CD4-positive, alpha-beta T cell treated with Interleukin-6 for 4 hours (primary cell): ENCODE measurements at regions not wholly inside any gene's neighbourhood (a gene's known extent, or its start where the extent isn't known, plus 50 kb on each side); places are given as distances from the start of the nearest gene placed in this dataset.

Experiments used
- DNase-seq: peaks from one replicate; pipeline ENCODE4 v3.0.0-alpha.2; 2020; ENCODE audit warnings: mixed read lengths

DNA sequence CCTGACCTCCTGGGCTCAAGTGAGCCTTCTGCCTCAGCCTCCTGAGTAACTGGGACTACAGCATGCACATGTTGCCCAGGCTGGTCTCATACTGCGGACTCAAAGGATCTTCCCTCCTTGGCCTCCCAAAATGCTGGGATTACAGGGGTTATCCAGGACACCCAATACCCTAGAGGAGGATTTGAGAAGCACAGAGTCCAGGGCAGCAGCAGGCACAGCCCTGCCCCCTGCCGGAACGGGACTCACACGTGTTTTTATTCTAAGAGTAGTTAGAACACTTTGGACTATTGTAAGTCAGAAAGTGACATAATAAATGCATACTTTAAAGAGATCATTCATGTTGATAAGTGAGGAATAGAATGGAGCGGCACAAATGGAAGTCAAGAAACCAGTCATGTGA is 80.2 kb downstream of the C6orf118 start:
- no peak for DNase-seq

DNA sequence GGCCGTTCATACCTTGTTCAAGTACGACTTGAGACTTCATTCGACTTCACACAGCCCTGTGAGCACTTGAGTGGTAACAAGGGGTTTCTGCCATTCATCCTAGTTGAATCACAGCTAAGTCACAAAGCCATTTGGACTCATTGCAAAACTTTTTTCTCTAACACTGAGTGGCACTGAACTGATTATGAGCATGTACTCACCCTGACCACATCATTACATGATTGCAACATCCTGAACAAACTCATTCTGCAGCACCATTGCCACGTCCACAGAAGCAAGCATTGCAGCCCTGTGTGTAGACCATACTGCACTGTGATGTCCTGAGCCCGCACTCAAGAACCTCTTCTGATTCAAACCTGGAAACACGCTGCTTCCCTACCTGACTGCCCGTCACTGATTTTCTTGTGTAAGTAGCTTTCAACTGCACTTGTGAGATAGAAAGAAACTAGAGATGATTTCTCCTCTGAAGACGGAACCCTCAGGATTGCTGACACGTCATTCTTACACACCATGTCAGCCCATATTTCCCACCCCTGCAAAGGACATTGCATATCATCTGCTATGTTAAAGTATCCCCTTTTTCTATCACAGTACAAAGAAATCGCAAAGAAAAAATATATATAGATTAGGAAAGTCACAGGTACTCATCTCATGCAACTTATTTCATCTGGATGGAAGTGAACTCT is 81.6 kb downstream of the C6orf118 start:
- no peak for DNase-seq

- DNase-seq = no peak
Observed at GRCh38 chr6:165223736-165224135, 85.7 kb downstream of the C6orf118 start.

- no peak for DNase-seq
Observed at GRCh38 chr6:165223101-165223500, 86.3 kb downstream of the C6orf118 start.

DNA sequence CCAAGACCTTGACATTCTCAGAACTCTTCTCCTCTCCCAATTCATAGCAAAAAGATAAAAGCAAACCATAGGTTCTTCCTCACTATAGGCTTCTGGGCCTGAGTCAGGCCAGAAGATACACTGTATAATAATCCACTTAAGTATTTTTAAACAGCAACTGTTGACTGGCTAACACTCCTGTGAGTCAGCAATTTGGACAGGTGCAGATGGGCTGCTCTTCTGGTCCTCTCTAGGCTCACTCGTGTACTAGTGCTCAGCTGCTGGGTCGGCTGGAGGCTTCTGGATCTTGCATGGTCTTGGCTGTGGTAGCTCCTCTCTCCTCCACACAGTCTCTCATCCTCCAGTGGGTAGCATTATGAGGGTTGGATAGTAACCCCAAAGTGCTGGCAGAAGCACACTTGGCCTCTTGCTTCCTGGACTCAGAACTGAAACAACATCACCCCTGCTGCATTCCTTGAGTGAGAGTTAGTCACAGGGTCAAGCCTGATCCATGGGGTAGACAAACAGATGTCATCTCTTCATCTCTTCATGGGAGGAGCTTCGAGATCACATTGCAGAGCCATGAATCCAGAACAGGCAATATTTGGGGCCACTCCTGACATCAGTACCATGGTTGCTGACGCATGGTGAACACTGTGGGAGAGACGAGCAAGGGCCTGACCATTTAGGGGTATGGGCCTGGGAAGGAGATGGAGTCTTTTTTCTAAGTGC is 86.9 kb downstream of the C6orf118 start:
- no peak for DNase-seq

DNA sequence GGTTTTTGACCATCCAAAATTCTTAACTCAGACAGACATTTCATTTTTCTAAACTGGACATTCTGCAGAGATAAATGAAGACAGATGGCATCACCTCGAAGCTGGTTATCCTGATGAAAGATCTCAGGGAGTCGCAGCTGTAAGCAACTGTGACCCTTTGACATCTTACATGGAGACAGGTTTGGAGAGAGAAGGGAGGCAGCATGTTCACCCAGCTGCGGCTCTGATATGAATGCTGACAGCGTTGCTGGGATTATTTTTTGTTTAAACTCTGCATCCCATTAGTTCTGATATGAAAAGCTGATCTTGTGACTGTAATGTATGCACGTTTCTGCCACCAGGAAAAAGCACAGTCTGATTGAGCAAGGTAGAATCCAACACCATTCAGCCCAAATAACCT is 89.4 kb downstream of the C6orf118 start:
- DNase-seq = no peak

GRCh38 chr6:165219629-165220028 is 89.8 kb downstream of the C6orf118 start:
- DNase-seq = no peak

GRCh38 chr6:165218829-165219228 is 90.6 kb downstream of the C6orf118 start:
- DNase-seq = no peak

- no peak for DNase-seq
Observed at GRCh38 chr6:165206798-165207197, 102.6 kb downstream of the C6orf118 start.

GRCh38 chr6:165205632-165206031 is 103.8 kb downstream of the C6orf118 start:
- no peak for DNase-seq

DNA sequence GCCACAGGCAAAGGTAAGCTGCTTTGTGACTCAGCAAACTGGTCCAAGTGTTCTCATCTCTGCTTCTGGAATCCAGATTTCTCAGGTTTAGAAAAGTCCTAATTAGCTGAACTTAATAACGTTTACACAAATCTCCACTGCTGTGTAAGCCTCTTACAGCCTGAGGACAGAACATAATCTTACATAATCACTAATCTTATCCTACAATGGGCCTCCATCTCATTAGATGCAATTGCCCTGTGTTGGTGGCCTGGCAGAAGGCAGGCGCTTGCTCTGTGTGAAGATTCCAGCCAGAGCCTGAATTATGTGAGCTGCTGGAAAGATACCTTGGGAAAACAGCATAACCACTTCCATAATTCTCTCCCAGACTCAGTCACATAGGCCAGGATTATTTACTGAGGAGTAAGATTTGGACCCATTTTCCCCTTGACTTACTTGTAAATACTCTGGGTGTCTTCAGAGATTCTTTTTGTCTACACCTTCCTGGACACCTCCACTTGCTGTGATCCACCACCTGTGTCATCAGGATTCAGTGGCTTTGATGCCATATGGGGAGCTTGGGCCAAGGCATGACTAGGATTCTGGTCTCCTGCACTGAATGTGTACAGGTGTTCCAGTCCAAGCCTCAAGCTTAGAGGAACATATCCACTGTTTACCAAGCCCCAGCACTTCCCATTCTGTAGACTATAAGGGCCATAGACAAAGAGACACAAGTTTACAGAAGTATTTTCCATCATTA is 104.4 kb downstream of the C6orf118 start:
- DNase-seq = no peak

- DNase-seq = no peak
Observed at GRCh38 chr6:165200178-165200577, 109.2 kb downstream of the C6orf118 start.

GRCh38 chr6:165191461-165191860 is 117.9 kb downstream of the C6orf118 start:
- no peak for DNase-seq

DNA sequence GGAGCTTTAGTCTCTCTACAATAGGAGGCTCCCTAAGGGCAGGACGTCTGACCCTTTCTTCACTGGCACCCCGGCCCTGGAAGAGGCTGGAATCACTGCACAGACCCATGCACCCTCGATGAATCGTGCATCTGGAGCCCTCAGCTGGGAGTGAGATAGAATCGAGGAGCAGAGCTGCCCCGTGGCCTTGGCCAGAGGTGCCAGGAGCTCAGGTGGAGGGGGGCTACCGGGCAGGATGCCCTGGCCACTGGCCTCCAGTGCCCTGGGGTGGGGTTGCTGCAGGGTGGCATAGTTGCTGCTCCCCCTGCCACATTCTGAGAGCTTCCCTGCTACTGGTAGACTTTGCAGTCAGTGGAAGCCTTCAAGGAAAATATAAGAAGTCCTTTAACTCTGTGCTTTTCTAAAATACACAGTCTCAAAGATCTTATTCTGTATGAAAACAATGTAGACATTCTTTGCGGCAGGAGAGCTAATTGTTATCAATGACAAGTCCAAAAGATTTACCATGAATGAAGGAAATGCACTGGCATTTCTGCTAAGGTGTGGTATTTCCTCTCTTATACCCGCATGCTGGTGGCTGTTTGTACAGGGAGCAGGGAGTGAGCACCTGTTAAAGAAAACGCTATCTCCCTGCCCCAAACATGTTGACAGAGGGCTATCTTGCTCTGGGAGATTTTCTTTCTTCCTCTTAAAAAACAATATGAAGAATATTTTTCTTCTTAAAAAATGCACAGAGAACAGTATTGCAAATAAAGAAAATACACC is 122.8 kb downstream of the C6orf118 start:
- DNase-seq = no peak

- no peak for DNase-seq
Observed at GRCh38 chr6:165186041-165186440, 123.4 kb downstream of the C6orf118 start.

- no peak for DNase-seq
Observed at GRCh38 chr6:165184192-165184979, 125.0 kb downstream of the C6orf118 start.

GRCh38 chr6:165183496-165184140 is 125.8 kb downstream of the C6orf118 start:
- DNase-seq = no peak

GRCh38 chr6:165183071-165183470 is 126.3 kb downstream of the C6orf118 start:
- no peak for DNase-seq

DNA sequence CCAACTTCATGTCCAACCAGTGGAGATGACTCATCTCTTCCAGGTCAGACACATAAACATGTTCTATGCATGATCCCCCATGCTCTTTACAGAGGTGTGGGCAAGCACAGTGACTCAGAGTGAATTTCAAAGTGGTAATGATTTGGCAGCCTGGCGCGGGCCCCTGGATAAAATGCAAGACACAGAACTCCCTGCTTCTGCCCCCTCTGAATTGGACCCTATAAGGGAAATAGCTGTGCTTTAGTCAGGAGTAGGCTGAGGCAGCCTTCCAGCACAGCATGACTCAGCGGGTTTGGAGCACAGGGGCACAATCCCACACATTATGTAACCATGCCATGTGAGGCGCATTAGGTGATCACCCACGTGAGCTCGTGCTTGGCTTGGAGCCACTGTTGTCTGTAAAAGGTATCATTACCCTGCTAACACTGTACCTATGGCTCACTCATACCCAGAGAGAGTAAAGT is 127.4 kb downstream of the C6orf118 start:
- no peak for DNase-seq

GRCh38 chr6:165178056-165178455 is 131.3 kb downstream of the C6orf118 start:
- DNase-seq = no peak

DNA sequence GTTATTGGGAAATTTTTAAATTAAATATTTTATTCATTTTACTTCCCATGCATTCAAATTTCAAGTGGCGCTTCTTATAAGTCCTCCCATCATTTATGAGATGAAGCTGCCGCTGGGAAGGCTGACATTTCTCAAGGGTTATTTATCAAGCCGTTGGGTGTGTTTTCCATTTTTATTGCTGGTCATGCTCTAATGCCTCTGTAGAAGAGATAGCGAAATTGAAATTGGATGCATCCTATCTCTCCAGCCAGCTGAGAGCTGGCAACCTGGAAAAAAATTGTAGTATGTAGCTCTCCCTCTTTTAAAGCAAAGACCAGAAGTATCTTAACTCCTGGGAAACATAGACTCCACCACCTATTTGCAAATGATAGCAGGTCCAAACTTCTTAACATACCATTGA is 135.9 kb downstream of the C6orf118 start:
- DNase-seq = no peak

DNA sequence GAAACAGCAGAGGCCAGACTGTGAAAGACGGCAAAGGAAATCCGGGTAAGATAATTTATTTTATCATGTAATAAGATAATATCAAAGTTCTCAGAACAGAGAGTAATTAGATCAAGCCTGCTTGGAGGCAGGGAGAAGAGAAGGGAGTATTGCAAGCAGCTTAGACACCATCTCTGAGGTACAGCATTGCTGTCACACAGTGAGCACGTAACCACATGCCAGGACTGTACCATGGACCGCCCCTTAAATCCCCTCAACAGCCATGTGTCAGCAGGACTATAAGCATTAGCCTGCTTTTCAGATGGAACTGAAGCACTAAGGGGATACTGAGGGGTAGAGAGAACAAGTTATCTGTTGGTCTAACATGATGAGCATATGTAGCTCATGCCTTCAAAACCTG is 141.5 kb downstream of the C6orf118 start:
- no peak for DNase-seq
